GM12878 (cell line): ENCODE measurements at regions not wholly inside any gene's neighbourhood (a gene's known extent, or its start where the extent isn't known, plus 50 kb on each side); places are given as distances from the start of the nearest gene placed in this dataset.

Source experiments
- ATAC-seq: fragments of 200-7000 bp; cut with Tn5 transposase; 3 replicates; pipeline ENCODE4 v1.9.1; 2020; ENCODE audit warnings: mild to moderate bottlenecking, moderate library complexity
- BruUV-seq: library from RNA; stranded (reverse); fragments of 400-500 nt; replicated peaks from 2 replicates; lab custom pipeline; 2021; lab: Mats Ljungman, UMichigan
- CTCF ChIA-PET: fragments of 300-600 bp; sonication (Branson Sonifier 250); formaldehyde crosslinking; extraction: SDS; loops from one replicate; lab custom pipeline; 2021; ENCODE audit warnings: inconsistent platforms; lab: Yijun Ruan, JAX
- POLR2A ChIA-PET: fragments of 350-600 bp; formaldehyde crosslinking; extraction: SDS; loops from one replicate; lab custom pipeline; 2021; ENCODE audit warnings: inconsistent platforms; lab: Charles Lee
- RAD21 ChIA-PET: fragments of 300-600 bp; sonication (Branson Sonifier 250); formaldehyde crosslinking; loops from one replicate; lab custom pipeline; 2023; ENCODE audit warnings: antibody characterized with exemption; ENCODE audit not compliant: unreplicated experiment; lab: Charles Lee
- SMC1A ChIA-PET: fragments of 300-600 bp; sonication (Branson Sonifier 250); formaldehyde crosslinking; loops from one replicate; lab custom pipeline; 2023; ENCODE audit not compliant: unreplicated experiment, uncharacterized antibody; lab: Charles Lee
- DNase-seq: peaks from one replicate; pipeline ENCODE4 v3.0.0-alpha.2; 2011; ENCODE audit warnings: low read depth, low spot score
- FAIRE-seq: peaks from 3 replicates; lab custom pipeline; 2011; peaks lifted over from hg19 to GRCh38; lab: Jason Lieb, UNC
- H2AFZ ChIP-seq: 2 replicates; pipeline ENCODE4 v1.6.0; 2011; ENCODE audit warnings: low read depth, low read length, control low read depth; ENCODE audit not compliant: control insufficient read depth
- H3K27ac ChIP-seq: 2 replicates; pipeline ENCODE4 v1.5.1; 2011; ENCODE audit warnings: control low read depth; ENCODE audit not compliant: control insufficient read depth, insufficient read depth
- H3K27me3 ChIP-seq, 2 experiments: replicated peaks in 1 of 2; 2 replicates each; pipeline versions ENCODE4 v1.6.0 to v1.6.1; 2011; ENCODE audit warnings: low read length in 1 of 2; ENCODE audit not compliant: control insufficient read depth in 2 of 2, insufficient read depth in 2 of 2
- H3K36me3 ChIP-seq, 2 experiments: 2 replicates each; pipeline ENCODE4 v1.5.1; 2011; ENCODE audit warnings: low read length in 1 of 2; ENCODE audit not compliant: control insufficient read depth in 2 of 2, insufficient read depth in 2 of 2
- H3K4me1 ChIP-seq: 2 replicates; pipeline ENCODE4 v1.6.1; 2011; ENCODE audit warnings: mild to moderate bottlenecking, low read length, moderate library complexity, mixed read lengths; ENCODE audit not compliant: control insufficient read depth, insufficient read depth
- H3K4me2 ChIP-seq: 2 replicates; pipeline ENCODE4 v1.6.0; 2011; ENCODE audit warnings: control low read depth; ENCODE audit not compliant: control insufficient read depth, insufficient read depth
- H3K4me3 ChIP-seq: fragments of 200-600 bp; sonication (generic); 2 replicates; pipeline ENCODE4 v1.5.1; 2016
- H3K79me2 ChIP-seq: 2 replicates; pipeline ENCODE4 v1.6.0; 2011; ENCODE audit warnings: low read length; ENCODE audit not compliant: control insufficient read depth, insufficient read depth
- H3K9ac ChIP-seq: 2 replicates; pipeline ENCODE4 v1.8.0; 2011; ENCODE audit warnings: low read length, control low read depth, mixed read lengths; ENCODE audit not compliant: control insufficient read depth, insufficient read depth
- H3K9me3 ChIP-seq: replicated peaks from 3 replicates; pipeline ENCODE4 v1.5.1; 2011; ENCODE audit warnings: mild to moderate bottlenecking, low read length; ENCODE audit not compliant: control insufficient read depth, insufficient read depth
- H4K20me1 ChIP-seq: 2 replicates; pipeline ENCODE4 v1.6.0; 2011; ENCODE audit not compliant: control insufficient read depth, insufficient read depth
- CHD2 ChIP-seq: IDR thresholded peaks from 2 replicates; pipeline ENCODE4 v1.6.1; 2011; ENCODE audit warnings: low read depth, low read length, improper control_type of control experiment, borderline replicate concordance
- CHD4 ChIP-seq: fragments of 200-600 bp; sonication (generic); IDR thresholded peaks from 2 replicates; pipeline ENCODE4 v1.6.1; 2016; ENCODE audit warnings: mild to moderate bottlenecking
- DPF2 ChIP-seq: fragments of 450-650 bp; IDR thresholded peaks from 2 replicates; pipeline ENCODE4 v1.6.1; 2017; ENCODE audit warnings: mild to moderate bottlenecking
- EED ChIP-seq: sonication (generic); IDR thresholded peaks from 2 replicates; pipeline ENCODE4 v1.6.1; 2016; ENCODE audit warnings: antibody characterized with exemption, low read depth
- ETV6 ChIP-seq, 2 experiments: fragments of 450-650 bp in 1 of 2; IDR thresholded peaks in 1 of 2; conservative IDR thresholded peaks in 1 of 2; 2 replicates each; pipeline ENCODE4 v1.6.1; 2014; ENCODE audit warnings: antibody characterized with exemption in 1 of 2, borderline replicate concordance in 1 of 2, low read depth in 1 of 2, mild to moderate bottlenecking in 1 of 2, moderate library complexity in 1 of 2
- EZH2 ChIP-seq: IDR thresholded peaks from 2 replicates; pipeline ENCODE4 v1.6.1; 2012; ENCODE audit warnings: low read depth, mild to moderate bottlenecking, control low read depth, inconsistent platforms, low read length, borderline replicate concordance; ENCODE audit not compliant: control insufficient read depth
- HDAC2 ChIP-seq: fragments of 200-600 bp; sonication (generic); IDR thresholded peaks from 2 replicates; pipeline ENCODE4 v1.6.1; 2017
- IKZF2 ChIP-seq, 2 experiments: fragments of 450-650 bp; IDR thresholded peaks; 2 replicates each; pipeline ENCODE4 v1.6.1; 2017; ENCODE audit warnings: mild to moderate bottlenecking in 2 of 2, moderate library complexity in 2 of 2
- KLF5 ChIP-seq: fragments of 450-650 bp; IDR thresholded peaks from 2 replicates; pipeline ENCODE4 v1.6.1; 2014; ENCODE audit warnings: mild to moderate bottlenecking; ENCODE audit not compliant: partially characterized antibody
- MYB ChIP-seq: fragments of 150-350 bp; IDR thresholded peaks from 2 replicates; pipeline ENCODE4 v1.6.1; 2014; ENCODE audit warnings: mild to moderate bottlenecking, low read depth, low read length, borderline replicate concordance
- PML ChIP-seq: IDR thresholded peaks from 2 replicates; pipeline ENCODE4 v1.6.1; 2012; ENCODE audit warnings: low read length, inconsistent platforms
- SMAD5 ChIP-seq: IDR thresholded peaks from 2 replicates; pipeline ENCODE4 v1.6.1; 2016; ENCODE audit warnings: antibody characterized with exemption, low read depth
- USF1 ChIP-seq: IDR thresholded peaks from 2 replicates; pipeline ENCODE4 v1.6.1; 2011; ENCODE audit warnings: borderline replicate concordance, low read depth, mild to moderate bottlenecking, moderate library complexity, mixed read lengths, low read length; ENCODE audit not compliant: insufficient read depth; ENCODE audit errors: extremely low read length
- YBX1 ChIP-seq: fragments of 450-650 bp; IDR thresholded peaks from 2 replicates; pipeline ENCODE4 v1.6.1; 2016; ENCODE audit warnings: antibody characterized with exemption
- ZBTB4 ChIP-seq: fragments of 450-650 bp; formaldehyde crosslinking; IDR thresholded peaks from 2 replicates; pipeline ENCODE4 v1.4.0; 2022; ENCODE audit warnings: mild to moderate bottlenecking, moderate library complexity
- ZNF592 ChIP-seq: fragments of 450-650 bp; IDR thresholded peaks from 2 replicates; pipeline ENCODE4 v1.6.1; 2017; ENCODE audit warnings: mild to moderate bottlenecking, moderate library complexity
- ZNF622 ChIP-seq: fragments of 450-650 bp; IDR thresholded peaks from 2 replicates; pipeline ENCODE4 v1.6.1; 2017; ENCODE audit warnings: mild to moderate bottlenecking, inconsistent platforms
- WGBS: methylation state at CpG from one replicate; pipeline ENCODE4 v1.1.6; 2016; ENCODE audit warnings: low lambda C conversion rate; ENCODE audit not compliant: insufficient replicate concordance, insufficient coverage; ENCODE audit errors: missing lambda C conversion rate; 5-methylcytosine and 5-hydroxymethylcytosine counted together
- in situ Hi-C: fragments of 300-500 bp; cut with MboI; formaldehyde crosslinking; loops from 9 replicates; pipeline ENCODE4 v1.14.3; 2018; ENCODE audit warnings: mixed read lengths
- intact Hi-C: fragments of 100-400 bp; cut with micrococcal nuclease; formaldehyde crosslinking; loops from one replicate; pipeline ENCODE4 v1.14.2; 2022; ENCODE audit not compliant: unreplicated experiment

- H4K20me1 ChIP-seq = no peaks in the 10 kb centered on the region; the same call in 1 of the 2 replicates
- H3K27ac ChIP-seq = no peak overlapping the region
- H3K4me2 ChIP-seq = no peak overlapping the region
- ChIA-PET SMC1A (no interaction called here), POLR2A (no interaction called here), CTCF (no interaction called here), RAD21 (no interaction called here)
- BruUV-seq = no TSS peak
- FAIRE-seq (no peak), DNase-seq (no peak), ATAC-seq (no peak)
- no peaks in the 10 kb centered on the region for H3K4me1 ChIP-seq
- 3% methylated on average over 5 of the region's 5 CpGs for WGBS
- H3K79me2 ChIP-seq = no peaks in the 10 kb centered on the region
- no peak overlapping the region for H3K4me3 ChIP-seq
- intact Hi-C loops (no loop called here), in situ Hi-C loops (no loop called here)
- no peaks in the 10 kb centered on the region for H3K9me3 ChIP-seq
- no peak overlapping the region for H3K9ac ChIP-seq
- no peaks in the 10 kb centered on the region for H3K36me3 ChIP-seq
- no peak overlapping the region for H2AFZ ChIP-seq
- peaks cover 0 to 5% of the 10 kb centered on the region in 2 experiments for H3K27me3 ChIP-seq
- TF ChIP-seq CHD4 = no peak
- no peak for TF ChIP-seq DPF2
- no peak for TF ChIP-seq HDAC2
- no peak for TF ChIP-seq ZNF592
- no peak for TF ChIP-seq YBX1
- no peak for TF ChIP-seq ZBTB4
- TF ChIP-seq ZNF622 = no peak
- TF ChIP-seq IKZF2 (IDR thresholded peaks at IDR 0.05) = no peak
- TF ChIP-seq PML = no peak
- TF ChIP-seq ETV6 (conservative IDR thresholded peaks at IDR 0.05 in 1 of 2, IDR thresholded peaks at IDR 0.05 in 1 of 2; ENCODE audit: borderline replicate concordance in 1 of 2, low read depth in 1 of 2) = no peak
- TF ChIP-seq SMAD5 = no peak
- no peak for TF ChIP-seq MYB
- TF ChIP-seq KLF5 = no peak
- no peak for TF ChIP-seq EZH2
- TF ChIP-seq USF1 = no peak
- no peak for TF ChIP-seq CHD2
- TF ChIP-seq EED = no peak
Observed at GRCh38 chr17:74096456-74096855, 107.0 kb upstream of the RPL38 start.
